Loucy (cell line): ENCODE measurements at regions not wholly inside any gene's neighbourhood (a gene's known extent, or its start where the extent isn't known, plus 50 kb on each side); places are given as distances from the start of the nearest gene placed in this dataset.

Experiments
- EZH2phosphoT487 ChIP-seq: fragments of 200-600 bp; IDR thresholded peaks from 2 replicates; pipeline ENCODE4 v1.6.1; 2018; ENCODE audit warnings: antibody characterized with exemption, mild to moderate bottlenecking, moderate library complexity, borderline replicate concordance
- TF ChIP-seq, protein P1 (sequence below): fragments of 200-600 bp; sonication (generic); conservative IDR thresholded peaks from 2 replicates; pipeline ENCODE4 v1.5.1; 2014; ENCODE audit warnings: mild to moderate bottlenecking, antibody characterized with exemption, low read length

DNA sequence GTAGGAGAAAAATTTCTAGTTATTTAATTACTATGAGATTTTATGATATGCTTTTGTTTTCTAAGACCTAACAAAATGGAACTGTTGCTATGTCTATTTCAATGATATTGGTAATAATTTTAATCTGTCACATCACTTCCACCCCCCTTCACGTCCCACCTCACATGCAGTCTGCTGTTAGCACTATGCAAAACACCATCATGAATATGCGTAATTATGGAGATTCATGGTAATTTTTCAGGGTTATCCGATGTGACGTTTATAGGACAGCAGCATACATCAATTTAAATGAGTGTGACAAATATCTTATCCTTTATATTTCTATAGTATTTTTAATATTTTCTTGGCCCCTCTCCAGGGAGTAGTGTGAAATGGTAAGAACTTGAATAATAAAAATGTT lies 283.8 kb upstream of the TMEM161B start:
- TF ChIP-seq, protein P1, sequence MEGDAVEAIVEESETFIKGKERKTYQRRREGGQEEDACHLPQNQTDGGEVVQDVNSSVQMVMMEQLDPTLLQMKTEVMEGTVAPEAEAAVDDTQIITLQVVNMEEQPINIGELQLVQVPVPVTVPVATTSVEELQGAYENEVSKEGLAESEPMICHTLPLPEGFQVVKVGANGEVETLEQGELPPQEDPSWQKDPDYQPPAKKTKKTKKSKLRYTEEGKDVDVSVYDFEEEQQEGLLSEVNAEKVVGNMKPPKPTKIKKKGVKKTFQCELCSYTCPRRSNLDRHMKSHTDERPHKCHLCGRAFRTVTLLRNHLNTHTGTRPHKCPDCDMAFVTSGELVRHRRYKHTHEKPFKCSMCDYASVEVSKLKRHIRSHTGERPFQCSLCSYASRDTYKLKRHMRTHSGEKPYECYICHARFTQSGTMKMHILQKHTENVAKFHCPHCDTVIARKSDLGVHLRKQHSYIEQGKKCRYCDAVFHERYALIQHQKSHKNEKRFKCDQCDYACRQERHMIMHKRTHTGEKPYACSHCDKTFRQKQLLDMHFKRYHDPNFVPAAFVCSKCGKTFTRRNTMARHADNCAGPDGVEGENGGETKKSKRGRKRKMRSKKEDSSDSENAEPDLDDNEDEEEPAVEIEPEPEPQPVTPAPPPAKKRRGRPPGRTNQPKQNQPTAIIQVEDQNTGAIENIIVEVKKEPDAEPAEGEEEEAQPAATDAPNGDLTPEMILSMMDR = no peak
- no peak for TF ChIP-seq EZH2phosphoT487
